ENCODE measurements at regions not wholly inside any gene's neighbourhood (a gene's known extent, or its start where the extent isn't known, plus 50 kb on each side); places are given as distances from the start of the nearest gene placed in this dataset.
A peak's percentile ranks its signal among the peaks of the same experiment; 100 is the strongest.

GRCh38 chr4:166400270-166400894 is 527.3 kb downstream of the TLL1 start:
- Mint-ChIP-seq H3K4me1 (no peaks in the 10 kb centered on the region), H3K36me3 (ENCODE audit: low read depth) (no peaks in the 10 kb centered on the region)

DNA sequence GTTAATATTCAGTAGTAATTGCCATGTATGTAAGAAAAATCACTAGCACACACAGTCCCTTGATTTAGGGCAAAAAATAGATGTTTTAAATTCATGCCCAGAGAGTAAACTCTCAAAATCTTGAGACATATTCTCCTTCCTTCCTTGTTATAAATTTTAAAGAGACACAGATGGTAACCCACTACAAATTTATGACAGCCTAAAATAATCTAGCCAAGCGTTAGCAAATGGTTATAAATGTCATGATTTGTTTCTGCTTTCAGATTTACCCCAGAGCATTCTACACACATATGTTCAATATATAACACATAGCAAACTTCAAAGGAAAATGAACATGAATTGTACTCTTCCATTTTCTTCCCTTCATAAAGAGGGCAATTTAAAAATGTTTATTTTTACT is 540.3 kb downstream of the TLL1 start:
- Mint-ChIP-seq H3K4me3 (no peak overlapping the region), H3K9me3 (peaks cover 3% of the 10 kb centered on the region), H3K27me3 (ENCODE audit: low read depth) (no peaks in the 10 kb centered on the region), H3K36me3 (ENCODE audit: low read depth) (no peaks in the 10 kb centered on the region), H3K27ac (peak overlapping the region in 1 of 3 experiments; percentile 9), H3K4me1 (no peaks in the 10 kb centered on the region)
- TF ChIP-seq, protein P1, sequence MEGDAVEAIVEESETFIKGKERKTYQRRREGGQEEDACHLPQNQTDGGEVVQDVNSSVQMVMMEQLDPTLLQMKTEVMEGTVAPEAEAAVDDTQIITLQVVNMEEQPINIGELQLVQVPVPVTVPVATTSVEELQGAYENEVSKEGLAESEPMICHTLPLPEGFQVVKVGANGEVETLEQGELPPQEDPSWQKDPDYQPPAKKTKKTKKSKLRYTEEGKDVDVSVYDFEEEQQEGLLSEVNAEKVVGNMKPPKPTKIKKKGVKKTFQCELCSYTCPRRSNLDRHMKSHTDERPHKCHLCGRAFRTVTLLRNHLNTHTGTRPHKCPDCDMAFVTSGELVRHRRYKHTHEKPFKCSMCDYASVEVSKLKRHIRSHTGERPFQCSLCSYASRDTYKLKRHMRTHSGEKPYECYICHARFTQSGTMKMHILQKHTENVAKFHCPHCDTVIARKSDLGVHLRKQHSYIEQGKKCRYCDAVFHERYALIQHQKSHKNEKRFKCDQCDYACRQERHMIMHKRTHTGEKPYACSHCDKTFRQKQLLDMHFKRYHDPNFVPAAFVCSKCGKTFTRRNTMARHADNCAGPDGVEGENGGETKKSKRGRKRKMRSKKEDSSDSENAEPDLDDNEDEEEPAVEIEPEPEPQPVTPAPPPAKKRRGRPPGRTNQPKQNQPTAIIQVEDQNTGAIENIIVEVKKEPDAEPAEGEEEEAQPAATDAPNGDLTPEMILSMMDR (IDR thresholded peaks at IDR 0.05; ENCODE audit: unreplicated experiment in 3 of 3): no peak

More at GRCh38 chr4:166400270-166400894, 527.3 kb downstream of the TLL1 start:
- no peak overlapping the region for H3K4me3 Mint-ChIP-seq
- H3K9me3 Mint-ChIP-seq: no peaks in the 10 kb centered on the region
- no peaks in the 10 kb centered on the region for H3K27me3 Mint-ChIP-seq (ENCODE audit: low read depth)
- H3K27ac Mint-ChIP-seq: no peak overlapping the region
- TF ChIP-seq, protein P1 (IDR thresholded peaks at IDR 0.05; ENCODE audit: unreplicated experiment in 3 of 3): no peak

DNA sequence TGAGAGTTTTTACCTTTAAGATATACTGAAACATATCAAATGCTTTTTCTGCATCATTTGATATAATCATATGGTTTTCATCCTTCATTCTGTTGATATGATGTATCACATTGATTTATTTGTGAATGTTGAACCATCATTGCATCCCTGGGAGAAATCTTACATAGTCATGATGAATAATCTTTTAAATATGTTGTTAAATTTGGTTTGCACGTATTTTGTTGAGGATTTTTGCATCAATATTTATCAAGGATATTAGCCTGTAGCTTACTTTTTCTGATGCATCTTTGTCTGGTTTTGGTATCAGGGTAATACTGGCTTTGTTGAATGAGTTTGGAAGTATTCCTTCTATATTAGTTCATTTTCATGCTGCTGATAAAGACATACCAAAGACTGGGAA is 541.4 kb downstream of the TLL1 start:
- H3K4me3 Mint-ChIP-seq: no peak overlapping the region
- TF ChIP-seq, protein P1 (IDR thresholded peaks at IDR 0.05; ENCODE audit: unreplicated experiment in 3 of 3): no peak
- H3K9me3 Mint-ChIP-seq: peaks cover 3% of the 10 kb centered on the region
- no peak overlapping the region for H3K27ac Mint-ChIP-seq
- no peaks in the 10 kb centered on the region for H3K36me3 Mint-ChIP-seq (ENCODE audit: low read depth)
- no peaks in the 10 kb centered on the region for H3K4me1 Mint-ChIP-seq
- no peaks in the 10 kb centered on the region for H3K27me3 Mint-ChIP-seq (ENCODE audit: low read depth)

GRCh38 chr4:166415749-166416148 is 542.7 kb downstream of the TLL1 start:
- no peak overlapping the region for H3K4me3 Mint-ChIP-seq
- no peaks in the 10 kb centered on the region for H3K36me3 Mint-ChIP-seq (ENCODE audit: low read depth)
- TF ChIP-seq, protein P1 (IDR thresholded peaks at IDR 0.05; ENCODE audit: unreplicated experiment in 3 of 3): no peak
- H3K4me1 Mint-ChIP-seq: no peaks in the 10 kb centered on the region
- H3K27me3 Mint-ChIP-seq (ENCODE audit: low read depth): no peaks in the 10 kb centered on the region
- no peak overlapping the region for H3K27ac Mint-ChIP-seq
- H3K9me3 Mint-ChIP-seq: peaks cover 3% of the 10 kb centered on the region

DNA sequence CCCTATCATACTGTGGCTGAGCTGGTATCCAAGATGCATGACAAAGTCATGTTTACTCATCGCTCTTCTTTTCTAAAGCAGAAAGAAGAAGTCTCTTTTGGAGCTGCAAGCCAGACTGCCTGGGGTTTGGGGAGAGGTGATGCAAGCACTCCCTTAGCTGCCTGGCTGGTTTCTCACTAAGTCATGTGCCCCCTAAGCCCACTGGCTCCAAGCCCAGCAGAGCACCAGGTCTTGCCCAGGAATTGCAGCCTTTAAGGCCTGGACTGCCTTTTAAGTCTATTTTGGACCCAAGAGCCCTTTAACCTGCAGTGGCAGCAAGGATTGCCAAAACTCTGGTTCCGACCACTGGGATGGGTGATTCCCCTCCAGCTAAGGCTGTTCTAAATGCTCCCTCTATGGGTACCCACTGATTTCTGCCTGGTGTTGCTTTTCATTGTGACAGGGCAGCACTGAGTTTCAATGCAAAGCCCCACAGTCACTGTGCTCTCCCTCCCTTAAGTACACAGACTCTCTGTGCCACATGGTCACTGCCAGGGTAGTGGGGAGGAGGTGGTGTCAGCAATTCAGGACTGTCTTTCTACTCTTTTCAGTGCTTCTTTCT is 548.6 kb downstream of the TLL1 start:
- Mint-ChIP-seq H3K4me1 (no peaks in the 10 kb centered on the region), H3K36me3 (ENCODE audit: low read depth) (no peaks in the 10 kb centered on the region), H3K9me3 (peaks cover 3% of the 10 kb centered on the region), H3K27ac (no peak overlapping the region), H3K27me3 (ENCODE audit: low read depth) (no peaks in the 10 kb centered on the region), H3K4me3 (no peak overlapping the region)
- TF ChIP-seq, protein P1 (IDR thresholded peaks at IDR 0.05; ENCODE audit: unreplicated experiment in 3 of 3): no peak

- no peaks in the 10 kb centered on the region for H3K36me3 Mint-ChIP-seq (ENCODE audit: low read depth)
- no peaks in the 10 kb centered on the region for H3K9me3 Mint-ChIP-seq
- no peaks in the 10 kb centered on the region for H3K27me3 Mint-ChIP-seq (ENCODE audit: low read depth)
- TF ChIP-seq, protein P1 (IDR thresholded peaks at IDR 0.05; ENCODE audit: unreplicated experiment in 3 of 3): no peak
- H3K27ac Mint-ChIP-seq: no peak overlapping the region
- H3K4me1 Mint-ChIP-seq: no peaks in the 10 kb centered on the region
- H3K4me3 Mint-ChIP-seq: no peak overlapping the region
These were observed 549.4 kb downstream of the TLL1 start for GRCh38 chr4:166422475-166422874.
